ENCODE measurements at regions not wholly inside any gene's neighbourhood (a gene's known extent, or its start where the extent isn't known, plus 50 kb on each side); places are given as distances from the start of the nearest gene placed in this dataset.

DNA sequence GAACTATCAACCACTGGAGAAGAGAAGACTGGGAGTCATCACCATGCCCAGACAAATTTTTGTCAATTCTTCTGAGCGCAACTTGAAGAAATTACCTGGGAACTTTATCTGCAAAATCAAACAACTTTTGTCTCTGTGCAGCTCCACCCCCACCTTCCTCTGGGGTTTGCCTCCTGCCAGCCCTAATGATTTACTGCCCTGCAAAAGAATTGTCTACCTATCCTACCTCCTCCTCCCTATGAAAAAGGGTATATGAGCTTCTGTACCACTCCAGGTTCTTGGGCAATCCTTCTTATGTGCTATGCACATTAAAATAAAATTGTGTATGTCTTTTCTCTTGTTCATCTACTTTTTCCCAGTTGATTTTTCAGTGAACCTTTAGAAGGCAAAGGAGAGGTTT is 191.9 kb downstream of the URB2 start:
- FAIRE-seq (no peak), DNase-seq (ENCODE audit: low read depth in 1 of 2, low spot score in 2 of 2) (no peak)
- Histone ChIP-seq H3K79me1 (ENCODE audit: low read depth, low read length) (no peaks in the 10 kb centered on the region), H2BK15ac (ENCODE audit: low read length) (no peak overlapping the region), H2BK5ac (ENCODE audit: low read depth, low read length) (no peak overlapping the region), H3K79me2 (ENCODE audit: control insufficient read depth in 1 of 2, insufficient read depth in 2 of 2, low read length in 2 of 2) (no peaks in the 10 kb centered on the region), H3K36me3 (ENCODE audit: control insufficient read depth in 2 of 4, insufficient read depth in 4 of 4, low read length in 3 of 4) (peaks cover 0 to 3% (median 0%) of the 10 kb centered on the region in 4 experiments; a peak in 2 of 8 replicates), H4K91ac (replicated peaks; ENCODE audit: insufficient read length, low read length) (no peak overlapping the region), H3K4me3 (ENCODE audit: extremely low read depth in 1 of 4, insufficient read depth in 2 of 4, low read depth in 3 of 4, low read length in 4 of 4) (no peak overlapping the region), H3K4me1 (replicated peaks in 1 of 4; ENCODE audit: control insufficient read depth in 3 of 4, insufficient read depth in 4 of 4, low read length in 3 of 4) (no peaks in the 10 kb centered on the region), H2BK120ac (replicated peaks; ENCODE audit: low read depth, low read length) (no peak overlapping the region), H3K18ac (ENCODE audit: extremely low read depth, low read length) (no peak overlapping the region), H3K27ac (ENCODE audit: low read depth, low read length) (no peak overlapping the region), H3K56ac (replicated peaks; ENCODE audit: insufficient read length, low read depth, low read length) (no peak overlapping the region), H3K4ac (replicated peaks; ENCODE audit: insufficient read length, low read depth, low read length) (no peak overlapping the region), H3K23me2 (ENCODE audit: low read depth, low read length) (no peaks in the 10 kb centered on the region), H3K14ac (ENCODE audit: insufficient read length) (no peak overlapping the region), H2BK12ac (ENCODE audit: low read depth, low read length) (no peak overlapping the region), H3K27me3 (replicated peaks in 1 of 4; ENCODE audit: control insufficient read depth in 3 of 4, extremely low read depth in 1 of 4, insufficient read depth in 3 of 4, low read length in 3 of 4) (no peaks in the 10 kb centered on the region), H4K20me1 (replicated peaks in 1 of 2; ENCODE audit: control insufficient read depth in 1 of 2, insufficient read depth in 2 of 2, low read length in 2 of 2) (no peaks in the 10 kb centered on the region), H2AK5ac (ENCODE audit: low read depth, low read length) (no peak overlapping the region), H3K9ac (replicated peaks in 1 of 4; ENCODE audit: extremely low read depth in 1 of 4, low read depth in 3 of 4, low read length in 3 of 4) (no peak overlapping the region), H2BK20ac (ENCODE audit: low read length) (no peak overlapping the region), H3K23ac (ENCODE audit: insufficient read length) (no peak overlapping the region), H4K8ac (ENCODE audit: extremely low read depth, insufficient read depth, low read length) (no peak overlapping the region), H3K4me2 (ENCODE audit: insufficient read depth in 1 of 2, low read depth in 2 of 2, low read length in 2 of 2) (no peak overlapping the region), H4K5ac (ENCODE audit: insufficient read length, low read depth, low read length) (no peak overlapping the region), H3K9me3 (ENCODE audit: insufficient read depth in 2 of 2, low read depth in 1 of 2, low read length in 1 of 2) (peaks cover 10% of the 10 kb centered on the region in 2 experiments; a peak in 2 of 4 replicates), H2AFZ (ENCODE audit: low read length) (no peak overlapping the region)
- 71% methylated on average over 1 of the region's 1 CpG; no CpG with 5 or more reads in 1 of the 2 experiments for WGBS, 2 experiments (ENCODE audit: extremely low coverage in 1 of 2, insufficient coverage in 1 of 2, insufficient read length in 1 of 2, insufficient replicate concordance in 2 of 2, low coverage in 1 of 2, low lambda C conversion rate in 2 of 2, missing lambda C conversion rate in 1 of 2)
- ChIA-PET POLR2A (ENCODE audit: partially characterized antibody) (no interaction called here), CTCF (ENCODE audit: partially characterized antibody) (interaction anchor here (1.0 kb wide), 1 partner anchor 31 kb away, joined by 3 read pairs; no protein-coding TSS in a partner anchor)
- no peak for TF ChIP-seq TBP (IDR thresholded peaks at IDR 0.05; ENCODE audit: low read depth, low read length)
